ENCODE measurements at regions not wholly inside any gene's neighbourhood (a gene's known extent, or its start where the extent isn't known, plus 50 kb on each side); places are given as distances from the start of the nearest gene placed in this dataset.

- ATAC-seq (ENCODE audit: insufficient number of reproducible peaks, low FRiP score, low read depth) (no peak), DNase-seq (ENCODE audit: low spot score) (no peak)
- no peak for TF ChIP-seq CTCF (IDR thresholded peaks at IDR 0.05)
- Histone ChIP-seq H3K4me1 (ENCODE audit: control insufficient read depth in 1 of 2, low read depth in 2 of 2) (peaks cover 0 to 6% of the 10 kb centered on the region in 2 donors), H3K27me3 (replicated peaks; ENCODE audit: insufficient read depth) (no peaks in the 10 kb centered on the region), H3K27ac (no peak overlapping the region), H3K36me3 (no peaks in the 10 kb centered on the region), H3K9me3 (peaks cover 9% of the 10 kb centered on the region), H3K4me3 (no peak overlapping the region)
Measured at GRCh38 chr3:174749143-174749542, 110.0 kb upstream of the NAALADL2 start.

GRCh38 chr3:174755833-174756829 lies 103.0 kb upstream of the NAALADL2 start:
- DNase-seq (ENCODE audit: low spot score), result no peak
- Histone ChIP-seq H3K27ac (no peak overlapping the region), H3K4me3 (no peak overlapping the region), H3K9me3 (peaks cover 5% of the 10 kb centered on the region), H3K27me3 (replicated peaks; ENCODE audit: insufficient read depth) (no peaks in the 10 kb centered on the region), H3K36me3 (no peaks in the 10 kb centered on the region), H3K4me1 (ENCODE audit: control insufficient read depth in 1 of 2, low read depth in 2 of 2) (no peaks in the 10 kb centered on the region)
- no peak for ATAC-seq (ENCODE audit: insufficient number of reproducible peaks, low FRiP score, low read depth)
- no peak for TF ChIP-seq CTCF (IDR thresholded peaks at IDR 0.05)

GRCh38 chr3:174758943-174759342 lies 100.2 kb upstream of the NAALADL2 start:
- Histone ChIP-seq H3K36me3 (no peaks in the 10 kb centered on the region), H3K27me3 (replicated peaks; ENCODE audit: insufficient read depth) (no peaks in the 10 kb centered on the region), H3K4me3 (no peak overlapping the region), H3K27ac (no peak overlapping the region), H3K9me3 (no peaks in the 10 kb centered on the region), H3K4me1 (ENCODE audit: control insufficient read depth in 1 of 2, low read depth in 2 of 2) (no peaks in the 10 kb centered on the region)
- DNase-seq (ENCODE audit: low spot score) (no peak), ATAC-seq (ENCODE audit: insufficient number of reproducible peaks, low FRiP score, low read depth) (no peak)
- TF ChIP-seq CTCF (IDR thresholded peaks at IDR 0.05), result no peak

GRCh38 chr3:174767406-174767805 lies 91.7 kb upstream of the NAALADL2 start:
- DNase-seq (ENCODE audit: low spot score), result no peak
- Histone ChIP-seq H3K4me1 (ENCODE audit: control insufficient read depth in 1 of 2, low read depth in 2 of 2) (peaks cover 3 to 17% of the 10 kb centered on the region in 2 donors), H3K4me3 (peak overlapping the region; percentile 10), H3K27ac (peak overlapping the region in 1 of 2 donors; percentile 18), H3K36me3 (no peaks in the 10 kb centered on the region), H3K9me3 (no peaks in the 10 kb centered on the region), H3K27me3 (replicated peaks; ENCODE audit: insufficient read depth) (no peaks in the 10 kb centered on the region)
- no peak for ATAC-seq (ENCODE audit: insufficient number of reproducible peaks, low FRiP score, low read depth)
- TF ChIP-seq CTCF (IDR thresholded peaks at IDR 0.05), result no peak

- ATAC-seq (ENCODE audit: insufficient number of reproducible peaks, low FRiP score, low read depth), result peak; percentile 20
- Histone ChIP-seq H3K27me3 (replicated peaks; ENCODE audit: insufficient read depth) (no peaks in the 10 kb centered on the region), H3K27ac (peak overlapping the region in 1 of 2 donors; percentile 18), H3K9me3 (no peaks in the 10 kb centered on the region), H3K4me1 (ENCODE audit: control insufficient read depth in 1 of 2, low read depth in 2 of 2) (peaks cover 3 to 17% of the 10 kb centered on the region in 2 donors), H3K36me3 (no peaks in the 10 kb centered on the region), H3K4me3 (peak overlapping the region; percentile 10)
- no peak for TF ChIP-seq CTCF (IDR thresholded peaks at IDR 0.05)
- DNase-seq (ENCODE audit: low spot score), result no peak
Measured at GRCh38 chr3:174767853-174768382, 91.2 kb upstream of the NAALADL2 start.

Data from thoracic aorta (tissue), 2 donors.